Spinal cord (tissue), 9 donors: ENCODE measurements at regions not wholly inside any gene's neighbourhood (a gene's known extent, or its start where the extent isn't known, plus 50 kb on each side); places are given as distances from the start of the nearest gene placed in this dataset.
"Not testable (repeated sequence)": the region's sequence is repeated elsewhere in the genome, so short reads cannot be mapped to it uniquely, and the experiment has no call there.

ENCODE experiments used
- DNase-seq, 6 donors: peaks; one replicate each; pipeline versions ENCODE4 v3.0.0 to v3.0.0-alpha.2; 2013 to 2015; ENCODE audit warnings: low spot score in 6 of 6, low read depth in 4 of 6
- H3K27ac ChIP-seq: one replicate; pipeline ENCODE4 v1.5.1; 2013; ENCODE audit warnings: low read depth, low read length, control low read depth
- H3K27me3 ChIP-seq: one replicate; pipeline ENCODE4 v1.6.1; 2013; ENCODE audit warnings: low read length; ENCODE audit not compliant: control insufficient read depth, insufficient read depth
- H3K36me3 ChIP-seq: one replicate; pipeline ENCODE4 v1.6.1; 2013; ENCODE audit warnings: low read length; ENCODE audit not compliant: control insufficient read depth, insufficient read depth
- H3K4me1 ChIP-seq: one replicate; pipeline ENCODE4 v1.6.1; 2013; ENCODE audit warnings: low read length; ENCODE audit not compliant: control insufficient read depth, insufficient read depth
- H3K4me3 ChIP-seq: one replicate; pipeline ENCODE4 v1.5.1; 2013; ENCODE audit warnings: low read depth, low read length, control low read depth
- H3K9me3 ChIP-seq: one replicate; pipeline ENCODE4 v1.6.1; 2013; ENCODE audit warnings: low read length; ENCODE audit not compliant: control insufficient read depth, insufficient read depth
- WGBS: methylation state at CpG from one replicate; pipeline ENCODE4 v1.1.5; 2013; ENCODE audit warnings: missing lambda C conversion rate; ENCODE audit not compliant: insufficient coverage; 5-methylcytosine and 5-hydroxymethylcytosine counted together
- donor health status: healthy.

GRCh38 chr16:75862098-75862386 lies 135.8 kb upstream of the CPHXL start:
- WGBS = 25% methylated on average over 1 of the region's 8 CpGs
- peaks cover 15% of the 10 kb centered on the region for H3K4me1 ChIP-seq
- H3K9me3 ChIP-seq = no peaks in the 10 kb centered on the region
- no peak for DNase-seq
- H3K36me3 ChIP-seq = no peaks in the 10 kb centered on the region
- H3K27ac ChIP-seq = no peak overlapping the region
- H3K27me3 ChIP-seq = no peaks in the 10 kb centered on the region
- no peak overlapping the region for H3K4me3 ChIP-seq

- Histone ChIP-seq H3K4me3 (no peak overlapping the region), H3K27me3 (no peaks in the 10 kb centered on the region), H3K27ac (no peak overlapping the region), H3K9me3 (no peaks in the 10 kb centered on the region), H3K4me1 (peaks cover 15% of the 10 kb centered on the region), H3K36me3 (no peaks in the 10 kb centered on the region)
- DNase-seq = no peak
- no CpG with 5 or more reads among the region's 1 CpG for WGBS
Observed at GRCh38 chr16:75864243-75864642, 138.0 kb upstream of the CPHXL start.

GRCh38 chr16:75865736-75866135 lies 139.4 kb upstream of the CPHXL start:
- H3K36me3 ChIP-seq = no peaks in the 10 kb centered on the region
- H3K4me3 ChIP-seq = no peak overlapping the region
- DNase-seq = no peak
- H3K9me3 ChIP-seq = no peaks in the 10 kb centered on the region
- H3K4me1 ChIP-seq = peaks cover 9% of the 10 kb centered on the region
- WGBS = no CpG with 5 or more reads among the region's 3 CpGs
- H3K27ac ChIP-seq = no peak overlapping the region
- no peaks in the 10 kb centered on the region for H3K27me3 ChIP-seq

- H3K4me1 ChIP-seq = no peaks in the 10 kb centered on the region
- no peaks in the 10 kb centered on the region for H3K27me3 ChIP-seq
- 40% methylated on average over 1 of the region's 9 CpGs for WGBS
- no peaks in the 10 kb centered on the region for H3K36me3 ChIP-seq
- DNase-seq = peak in 3 of 6 donors; percentile 31 to 75 (median 73)
- no peak overlapping the region for H3K27ac ChIP-seq
- H3K9me3 ChIP-seq = no peaks in the 10 kb centered on the region
- H3K4me3 ChIP-seq = no peak overlapping the region
Observed at GRCh38 chr16:75868636-75869632, 142.6 kb upstream of the CPHXL start.

- WGBS = no CpG with 5 or more reads among the region's 3 CpGs
- H3K9me3 ChIP-seq, DNase-seq: not testable (repeated sequence)
Observed at GRCh38 chr16:75881280-75881679, 155.0 kb upstream of the CPHXL start.

GRCh38 chr16:75899163-75899562 lies 172.9 kb upstream of the CPHXL start:
- no peaks in the 10 kb centered on the region for H3K9me3 ChIP-seq
- H3K27ac ChIP-seq = no peak overlapping the region
- H3K27me3 ChIP-seq = no peaks in the 10 kb centered on the region
- WGBS = 70% methylated on average over 2 of the region's 3 CpGs
- no peaks in the 10 kb centered on the region for H3K4me1 ChIP-seq
- no peaks in the 10 kb centered on the region for H3K36me3 ChIP-seq
- H3K4me3 ChIP-seq = no peak overlapping the region
- DNase-seq = no peak

More at GRCh38 chr16:75881280-75881679, 155.0 kb upstream of the CPHXL start:
- not testable (repeated sequence) for H3K4me3 ChIP-seq, H3K27me3 ChIP-seq, H3K36me3 ChIP-seq, H3K4me1 ChIP-seq, H3K27ac ChIP-seq

GRCh38 chr16:75908331-75909117 lies 182.2 kb upstream of the CPHXL start:
- WGBS = 72% methylated on average over 3 of the region's 10 CpGs
- Histone ChIP-seq H3K27me3 (no peaks in the 10 kb centered on the region), H3K27ac (no peak overlapping the region), H3K9me3 (no peaks in the 10 kb centered on the region), H3K4me1 (no peaks in the 10 kb centered on the region), H3K4me3 (no peak overlapping the region), H3K36me3 (no peaks in the 10 kb centered on the region)
- DNase-seq = peak in 2 of 6 donors; percentile 15 to 29

- no peaks in the 10 kb centered on the region for H3K27me3 ChIP-seq
- no peaks in the 10 kb centered on the region for H3K9me3 ChIP-seq
- H3K27ac ChIP-seq = no peak overlapping the region
- WGBS = no CpG with 5 or more reads among the region's 2 CpGs
- no peak for DNase-seq
- no peak overlapping the region for H3K4me3 ChIP-seq
- H3K36me3 ChIP-seq = no peaks in the 10 kb centered on the region
- no peaks in the 10 kb centered on the region for H3K4me1 ChIP-seq
Observed at GRCh38 chr16:75909746-75910145, 183.5 kb upstream of the CPHXL start.

GRCh38 chr16:75911896-75912295 lies 185.6 kb upstream of the CPHXL start:
- Histone ChIP-seq H3K4me1 (no peaks in the 10 kb centered on the region), H3K4me3 (no peak overlapping the region), H3K9me3 (no peaks in the 10 kb centered on the region), H3K36me3 (no peaks in the 10 kb centered on the region), H3K27ac (no peak overlapping the region), H3K27me3 (no peaks in the 10 kb centered on the region)
- DNase-seq = no peak
- no CpG with 5 or more reads among the region's 3 CpGs for WGBS
